Bone marrow (tissue), 2 donors: ENCODE measurements at regions not wholly inside any gene's neighbourhood (a gene's known extent, or its start where the extent isn't known, plus 50 kb on each side); places are given as distances from the start of the nearest gene placed in this dataset.
"Not testable (repeated sequence)": the region's sequence is repeated elsewhere in the genome, so short reads cannot be mapped to it uniquely, and the experiment has no call there.

Experiments used
- DNase-seq, 2 donors: peaks; one replicate each; lab custom pipeline; 2025; lab: John Stamatoyannopoulos, UW

DNA sequence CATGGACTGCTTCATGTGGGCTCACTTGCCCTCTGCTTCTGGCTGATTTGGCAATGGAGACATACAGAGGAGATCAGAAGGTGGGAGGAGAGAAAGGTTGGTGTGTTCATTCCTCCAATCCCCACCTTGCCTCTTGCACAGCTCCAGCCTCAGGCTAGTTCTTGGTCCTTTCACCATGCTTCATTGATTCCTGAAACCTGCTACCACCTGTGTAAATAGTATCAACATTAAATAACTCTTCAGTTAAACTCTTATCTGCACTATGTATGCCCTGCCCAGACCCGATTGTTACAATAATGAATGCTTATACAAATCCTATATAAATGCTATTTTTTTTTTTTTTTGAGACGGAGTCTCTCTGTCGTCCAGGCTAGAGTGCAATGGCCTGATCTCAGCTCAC, 174.5 kb downstream of the CD83 start:
- no peak for DNase-seq

DNA sequence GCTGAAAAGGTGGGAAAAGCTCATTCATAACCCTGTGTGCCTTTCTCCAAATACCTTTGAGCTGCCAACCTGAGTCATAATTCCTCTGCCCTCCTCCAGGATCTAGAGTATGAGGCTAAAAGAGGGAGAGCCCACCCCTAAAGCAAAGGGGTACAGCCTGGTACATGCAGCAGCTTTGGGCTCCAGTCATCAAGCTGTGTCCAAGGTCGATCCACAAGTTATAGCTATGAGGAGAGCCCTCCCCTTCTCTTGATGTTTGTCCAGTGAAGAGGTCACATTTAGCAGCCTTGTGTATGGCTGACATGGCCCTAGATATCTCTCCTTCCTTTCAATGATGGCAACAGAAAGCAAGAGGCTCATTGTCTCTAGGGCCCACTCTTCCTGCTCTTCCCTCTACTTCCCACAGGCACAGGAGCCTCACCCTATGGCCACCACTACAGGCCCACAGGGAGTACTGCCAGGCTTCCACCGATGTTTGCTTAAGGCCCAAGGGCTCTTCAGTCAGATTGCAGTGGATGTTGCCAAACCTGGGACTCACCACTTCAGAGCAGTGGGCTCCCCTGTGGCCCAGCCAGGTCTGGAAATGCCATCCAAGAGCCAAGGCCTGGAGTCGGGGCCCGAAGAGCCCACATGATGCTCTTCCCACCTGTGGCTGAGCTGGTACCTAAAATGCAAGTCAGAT, 176.8 kb downstream of the CD83 start:
- DNase-seq: no peak

DNA sequence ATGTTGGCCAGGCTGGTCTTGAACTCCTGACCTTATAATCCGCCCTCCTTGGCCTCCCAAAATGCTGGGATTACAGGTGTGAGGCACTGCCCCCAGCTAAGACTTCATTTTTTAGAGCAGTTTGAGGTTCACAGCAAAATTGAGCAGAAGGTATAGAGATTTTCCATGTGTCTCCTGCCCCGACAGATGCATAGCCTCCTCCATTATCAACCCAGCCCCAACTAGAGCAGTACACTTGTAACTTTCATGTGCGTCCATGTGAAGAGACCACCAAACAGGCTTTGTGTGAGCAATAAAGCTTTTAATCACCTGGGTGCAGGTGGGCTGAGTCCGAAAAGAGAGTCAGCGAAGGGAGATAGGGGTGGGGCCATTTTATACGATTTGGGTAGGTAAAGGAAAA, 179.1 kb downstream of the CD83 start:
- not testable (repeated sequence) for DNase-seq

DNA sequence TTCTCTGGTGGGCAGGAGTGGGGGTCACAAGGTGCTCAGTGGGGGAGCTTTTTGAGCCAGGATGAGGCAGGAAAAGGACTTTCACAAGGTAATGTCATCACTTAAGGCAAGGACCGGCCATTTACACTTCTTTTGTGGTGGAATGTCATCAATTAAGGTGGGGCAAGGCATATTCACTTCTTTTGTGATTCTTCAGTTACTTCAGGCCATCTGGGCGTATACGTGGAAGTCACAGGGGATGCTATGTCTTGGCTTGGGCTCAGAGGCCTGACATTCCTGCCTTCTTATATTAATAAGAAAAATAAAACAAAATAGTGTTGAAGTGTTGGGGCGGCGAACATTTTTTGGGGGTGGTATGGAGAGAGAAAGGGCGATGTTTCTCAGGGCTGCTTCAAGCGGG, 179.5 kb downstream of the CD83 start:
- DNase-seq: not testable (repeated sequence)

DNA sequence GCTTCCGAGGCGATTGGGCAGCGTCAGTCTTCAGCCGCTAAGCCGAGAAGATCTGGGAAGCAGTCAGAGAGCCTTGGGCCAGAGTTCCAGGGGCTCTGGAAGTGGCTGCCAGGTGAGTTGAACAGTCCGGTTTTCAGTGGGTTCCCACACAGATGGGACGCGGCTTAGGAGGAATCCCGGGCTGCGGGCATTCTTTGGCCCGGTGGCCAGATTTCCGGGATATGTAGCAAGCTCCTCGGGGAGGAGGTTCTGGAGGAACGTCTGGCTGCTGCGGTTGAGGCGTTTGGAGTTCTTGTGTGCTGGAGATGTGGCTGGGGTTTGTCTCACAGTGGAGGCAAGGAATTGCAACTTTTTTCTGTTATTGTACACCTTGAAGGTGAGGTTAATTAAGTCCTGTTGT, 182.6 kb downstream of the CD83 start:
- not testable (repeated sequence) for DNase-seq

DNA sequence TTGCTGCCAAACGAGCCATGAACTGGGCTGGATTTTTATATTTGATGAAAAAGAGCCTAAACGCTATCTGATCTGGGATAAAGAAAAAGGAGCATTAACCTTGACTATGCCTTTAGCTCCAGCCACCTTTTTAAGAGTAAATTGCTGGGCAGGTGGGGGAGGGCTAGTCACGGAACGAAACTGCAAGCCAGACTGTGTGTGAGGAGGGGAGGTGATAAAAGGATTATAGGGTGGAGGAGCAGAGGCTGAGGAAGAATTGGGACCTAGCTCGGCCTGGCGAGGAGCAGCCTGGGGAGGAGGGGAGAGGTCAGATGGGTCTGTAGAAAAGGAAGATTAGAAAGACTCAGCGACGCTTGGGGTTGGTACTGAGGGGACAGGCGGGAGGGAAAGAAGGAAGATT, 183.1 kb downstream of the CD83 start:
- not testable (repeated sequence) for DNase-seq

DNA sequence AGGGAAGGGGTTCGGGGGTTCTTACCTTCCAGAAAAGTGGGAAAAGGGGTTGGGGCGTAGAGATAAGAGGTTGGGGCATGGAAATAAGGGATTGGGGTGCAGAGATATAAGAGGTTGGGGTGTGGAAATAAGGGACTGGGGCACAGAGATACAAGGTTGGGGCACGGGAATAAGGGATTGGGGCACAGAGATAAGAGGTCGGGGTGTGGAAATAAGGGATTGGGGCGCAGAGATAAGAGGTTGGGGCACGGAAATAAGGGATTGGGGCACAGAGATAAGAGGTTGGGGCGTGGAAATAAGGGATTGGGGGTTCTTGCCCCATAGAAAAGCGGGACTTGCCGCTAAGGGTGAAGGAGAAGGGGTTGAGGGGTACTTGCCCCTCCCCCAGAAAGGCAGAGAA, 183.9 kb downstream of the CD83 start:
- DNase-seq: not testable (repeated sequence)

DNA sequence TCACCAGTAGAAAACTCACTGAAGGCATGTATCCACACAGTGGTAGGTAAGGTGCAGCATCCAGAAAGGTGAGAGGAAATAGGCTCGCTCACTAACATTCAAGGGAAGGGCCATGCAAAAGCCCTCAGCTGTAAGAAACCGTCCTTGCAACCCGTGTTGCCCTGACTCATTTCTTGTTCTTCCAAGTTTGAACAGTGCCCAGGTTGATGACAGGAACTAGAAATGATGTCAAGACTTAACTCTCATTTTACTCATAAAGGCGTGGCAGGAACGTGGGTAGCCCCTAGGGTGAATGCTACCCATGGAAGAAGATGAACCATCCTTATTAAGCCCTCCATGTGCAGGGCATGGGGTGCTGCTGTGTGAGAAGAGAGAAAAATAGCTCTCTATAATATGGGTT, 187.6 kb downstream of the CD83 start:
- no peak for DNase-seq

DNA sequence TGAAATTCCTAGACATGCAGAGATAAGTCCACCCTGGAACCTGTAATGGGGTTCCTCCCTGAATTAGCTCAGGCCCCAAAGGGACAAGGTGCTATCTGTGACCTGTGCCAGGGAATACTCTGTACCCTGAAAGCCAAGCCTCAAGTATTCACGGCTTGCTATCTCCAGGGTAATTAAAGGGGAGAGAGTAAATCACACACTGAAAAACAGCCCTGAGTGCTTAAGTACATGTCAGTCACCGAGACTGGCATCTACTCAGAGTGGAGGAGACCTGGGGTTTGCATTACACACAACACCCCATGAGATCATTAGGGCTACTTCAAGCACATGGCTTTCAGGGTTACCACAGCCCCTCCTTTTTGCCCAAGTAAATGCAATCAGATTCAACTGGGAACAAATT, 188.1 kb downstream of the CD83 start:
- no peak for DNase-seq

DNA sequence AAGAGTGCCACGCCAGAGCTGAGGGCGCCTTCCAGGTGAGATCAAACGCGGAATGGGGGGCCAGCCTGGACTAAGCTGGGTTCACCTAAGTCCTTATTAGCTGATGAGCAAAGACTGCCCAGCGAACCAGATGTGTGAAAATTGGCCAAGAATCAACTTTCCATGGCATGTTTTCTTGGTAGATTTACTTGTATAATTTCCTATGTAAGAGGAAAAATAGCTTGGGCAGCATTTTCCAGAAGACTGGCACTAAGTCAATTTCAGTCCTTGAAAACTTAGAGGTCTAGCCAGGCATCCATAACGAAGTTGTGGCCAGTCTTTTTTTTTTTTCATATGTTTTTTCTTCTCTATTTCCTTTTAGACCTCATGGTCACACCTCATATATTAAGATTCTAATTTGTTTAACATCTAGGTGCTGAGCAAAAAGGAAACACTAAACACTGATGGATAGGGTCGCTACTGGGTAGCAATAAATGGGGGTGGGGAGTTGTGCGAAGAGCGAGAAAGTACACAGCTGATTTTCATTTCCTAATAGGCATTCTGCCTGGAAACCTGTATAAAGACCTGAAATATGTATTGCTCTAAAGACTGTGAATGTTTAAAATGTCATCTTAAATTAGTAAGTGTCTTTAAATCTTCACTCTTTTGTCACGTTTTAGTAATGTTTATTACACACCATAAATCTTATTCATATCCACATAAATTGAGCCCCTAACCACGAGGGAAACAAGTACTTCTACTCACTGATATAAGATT, 188.8 kb downstream of the CD83 start:
- DNase-seq: no peak

DNA sequence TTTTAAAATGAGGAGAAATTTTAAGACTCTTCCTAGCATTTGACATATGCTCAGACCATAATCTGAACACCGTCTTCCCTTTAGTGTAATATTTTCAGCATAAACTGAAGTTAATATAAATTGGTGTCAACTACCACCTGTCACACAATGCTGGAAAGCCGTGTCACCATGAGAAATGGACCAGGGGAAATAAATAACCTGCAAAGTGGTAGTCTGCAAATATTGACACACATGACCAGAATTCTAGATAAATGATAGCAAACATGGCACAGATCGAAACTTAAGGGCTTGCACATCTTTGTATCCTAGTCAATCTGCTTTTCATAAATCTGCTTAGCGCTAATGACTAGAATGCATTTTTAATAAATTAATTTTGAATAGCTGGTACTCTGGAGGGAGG, 191.9 kb downstream of the CD83 start:
- DNase-seq: no peak

DNA sequence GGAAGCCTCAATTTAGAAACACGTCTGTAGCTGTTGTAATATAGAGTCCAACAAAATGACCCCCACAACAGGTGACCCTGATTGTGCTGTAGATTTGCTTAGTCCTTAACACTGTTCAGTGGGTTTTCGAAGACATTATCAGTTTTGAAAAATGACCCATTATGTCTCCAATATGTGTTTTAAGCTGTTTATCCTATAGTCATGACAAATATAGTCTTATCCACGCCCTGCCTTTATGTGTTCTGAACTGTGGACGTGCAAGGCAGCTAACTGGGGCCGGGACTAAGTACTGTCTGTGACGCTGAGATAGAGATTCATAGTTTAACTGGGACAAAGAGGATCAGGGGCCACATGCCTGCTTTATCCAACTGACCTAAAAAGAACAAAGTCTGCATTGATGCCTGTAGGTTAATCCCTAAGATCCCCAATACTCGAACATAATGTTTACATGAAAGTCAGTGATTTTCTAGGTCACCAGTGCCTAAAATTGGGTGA, 192.4 kb downstream of the CD83 start:
- DNase-seq: no peak

DNA sequence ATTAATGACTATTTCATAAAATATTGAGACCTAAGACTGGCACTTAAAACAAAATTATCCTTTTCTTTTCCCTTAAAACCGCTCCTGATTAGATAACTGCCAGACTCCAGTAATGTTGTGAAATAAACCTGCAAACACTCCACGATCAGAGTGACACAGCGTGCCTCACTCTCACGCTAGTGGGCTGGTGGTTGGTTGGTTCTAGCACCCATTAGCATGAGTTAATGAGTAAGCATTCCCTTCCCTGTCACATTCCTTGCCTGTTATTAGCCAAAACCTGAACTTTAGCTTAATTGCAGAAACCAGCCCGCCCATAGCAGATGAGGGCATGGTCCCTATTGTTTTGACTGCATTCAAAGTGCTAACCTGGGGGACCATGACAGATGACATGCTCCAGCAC, 193.4 kb downstream of the CD83 start:
- DNase-seq: no peak

DNA sequence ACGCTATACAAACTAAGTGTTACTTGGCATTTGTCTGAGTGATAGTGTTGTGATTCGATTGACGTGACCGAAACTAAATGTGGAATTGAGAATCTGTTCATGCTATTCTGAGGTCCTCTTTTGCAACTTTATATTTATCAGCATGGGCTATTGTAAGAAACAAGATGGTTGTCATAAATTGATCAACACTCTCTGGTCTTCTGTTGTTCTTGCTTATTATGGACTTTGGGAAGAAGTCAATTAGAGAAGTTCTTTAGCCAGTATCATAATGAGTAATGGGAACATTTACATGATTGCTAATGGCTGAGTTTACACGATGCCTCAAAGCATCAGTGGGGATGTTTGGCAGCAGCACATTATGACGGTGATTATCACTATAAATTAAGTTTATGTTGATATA, 195.0 kb downstream of the CD83 start:
- DNase-seq: no peak

DNA sequence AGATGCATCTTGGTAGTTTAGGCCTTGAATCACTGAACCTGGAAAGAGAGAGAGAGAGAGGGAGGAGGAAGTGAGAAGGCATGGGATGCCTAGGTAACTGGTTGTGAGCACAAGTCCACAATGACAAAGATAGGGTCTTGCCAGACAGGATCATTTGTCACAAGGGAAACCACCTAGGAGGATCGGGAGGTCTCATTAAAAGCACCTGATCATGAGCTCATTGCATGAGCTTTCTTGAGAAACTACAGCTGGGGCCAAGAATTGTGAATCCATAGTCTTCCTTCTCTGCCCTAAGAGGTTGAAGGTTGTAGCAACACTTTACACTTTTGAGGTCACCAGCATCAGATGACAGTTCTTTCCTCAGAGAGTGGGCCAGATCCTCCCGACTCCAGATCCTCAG, 195.7 kb downstream of the CD83 start:
- no peak for DNase-seq

DNA sequence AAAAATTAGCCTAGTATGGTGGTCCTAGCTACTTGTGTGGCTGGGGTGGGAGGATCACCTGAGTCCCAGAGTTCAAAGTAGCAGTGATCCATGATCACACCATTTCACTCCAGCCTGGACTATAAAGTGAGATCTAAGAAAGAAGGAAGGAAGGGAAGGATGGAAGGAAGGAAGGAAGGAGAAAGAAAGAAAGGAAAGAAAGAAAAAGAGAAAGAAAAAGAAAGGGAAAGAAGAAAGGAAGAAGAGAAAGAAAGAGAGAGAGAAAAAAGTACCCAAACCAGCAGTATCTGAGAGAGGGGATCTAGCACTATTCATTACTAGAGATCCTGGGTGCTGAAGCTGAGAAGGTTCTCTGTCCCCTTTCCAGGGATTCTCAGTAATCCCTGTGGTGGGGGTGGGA, 197.8 kb downstream of the CD83 start:
- no peak for DNase-seq

DNA sequence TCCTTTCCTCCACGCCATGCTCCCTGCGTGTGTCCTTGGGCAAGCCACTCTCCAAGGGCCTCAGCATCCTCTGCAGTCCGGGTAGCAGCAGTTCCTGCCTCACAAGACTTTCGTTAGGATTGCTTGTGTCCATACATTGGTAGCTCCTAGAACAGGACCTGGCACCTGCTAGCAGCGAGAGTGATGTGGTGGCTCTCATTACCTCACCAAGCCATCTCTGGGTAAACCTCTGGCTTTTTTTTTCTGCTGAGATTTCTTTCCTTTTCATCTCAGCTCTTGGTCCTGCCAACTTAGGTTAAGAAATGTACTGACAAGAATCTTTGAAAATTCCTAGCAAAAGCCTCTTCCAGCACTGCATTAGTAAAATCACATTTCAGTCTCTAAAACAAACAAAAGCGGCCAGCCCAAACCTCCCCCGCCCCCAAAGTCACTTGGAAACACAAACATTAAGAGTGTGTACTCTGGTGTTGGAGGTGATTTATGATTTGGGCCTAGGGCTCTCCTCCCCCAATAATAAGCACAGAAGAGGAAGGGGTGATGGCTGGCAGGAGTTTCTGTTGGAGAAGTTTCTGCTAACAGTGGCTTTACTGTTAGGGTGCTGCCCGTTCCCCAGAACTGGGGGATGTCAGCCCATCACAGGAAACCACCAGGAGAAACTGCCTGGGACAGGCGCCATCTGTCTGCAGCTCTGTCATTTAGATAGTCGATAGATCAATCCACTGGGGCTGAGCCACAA, 199.2 kb downstream of the CD83 start:
- peak in 1 of 2 donors; percentile 16 for DNase-seq

DNA sequence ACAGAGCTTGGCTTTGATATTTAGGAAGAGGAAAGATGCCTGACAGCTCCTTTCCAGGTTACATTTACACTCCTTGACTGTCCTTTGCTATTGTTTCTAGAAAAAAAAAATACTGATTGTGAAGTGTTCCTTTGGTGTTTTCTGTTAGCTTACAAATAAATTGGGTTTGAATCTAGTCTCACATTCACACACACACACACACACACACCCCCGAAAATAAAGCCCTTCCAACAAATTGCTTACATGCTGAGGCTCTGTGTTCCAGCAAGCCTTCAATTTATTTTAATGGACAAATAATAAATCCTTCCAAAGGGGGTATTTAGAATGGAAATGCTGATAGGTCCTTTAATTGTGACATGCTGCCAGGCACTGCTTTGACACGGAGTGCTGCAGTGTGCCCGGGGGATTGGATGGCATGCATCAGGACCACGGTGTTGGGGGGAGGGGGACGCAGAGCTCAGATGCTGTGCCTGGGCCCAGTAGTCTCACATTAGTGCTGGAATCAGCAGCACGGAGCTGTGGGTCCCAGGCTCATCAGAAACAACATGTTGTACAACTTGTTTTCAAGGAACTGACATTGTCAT, 199.9 kb downstream of the CD83 start:
- DNase-seq: no peak

DNA sequence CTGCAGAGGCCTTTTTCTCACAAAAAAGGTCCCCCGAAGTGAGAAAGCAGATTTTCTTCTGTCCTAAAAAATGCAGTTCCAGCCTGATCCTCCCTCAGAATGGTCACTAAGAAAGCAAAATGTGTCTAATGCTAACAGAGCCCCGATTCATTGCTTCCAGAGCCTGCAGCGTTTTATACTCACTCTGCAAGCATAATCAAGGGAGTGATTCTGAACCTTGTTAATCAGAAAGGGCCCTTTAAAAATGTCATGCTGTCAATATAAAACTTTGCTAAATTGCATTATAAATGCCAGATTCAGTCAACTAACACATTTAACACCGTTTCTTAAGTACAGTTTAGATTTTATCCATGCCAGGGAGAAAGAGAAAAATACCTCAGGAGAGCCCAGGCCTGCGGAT, 202.8 kb downstream of the CD83 start:
- no peak for DNase-seq

DNA sequence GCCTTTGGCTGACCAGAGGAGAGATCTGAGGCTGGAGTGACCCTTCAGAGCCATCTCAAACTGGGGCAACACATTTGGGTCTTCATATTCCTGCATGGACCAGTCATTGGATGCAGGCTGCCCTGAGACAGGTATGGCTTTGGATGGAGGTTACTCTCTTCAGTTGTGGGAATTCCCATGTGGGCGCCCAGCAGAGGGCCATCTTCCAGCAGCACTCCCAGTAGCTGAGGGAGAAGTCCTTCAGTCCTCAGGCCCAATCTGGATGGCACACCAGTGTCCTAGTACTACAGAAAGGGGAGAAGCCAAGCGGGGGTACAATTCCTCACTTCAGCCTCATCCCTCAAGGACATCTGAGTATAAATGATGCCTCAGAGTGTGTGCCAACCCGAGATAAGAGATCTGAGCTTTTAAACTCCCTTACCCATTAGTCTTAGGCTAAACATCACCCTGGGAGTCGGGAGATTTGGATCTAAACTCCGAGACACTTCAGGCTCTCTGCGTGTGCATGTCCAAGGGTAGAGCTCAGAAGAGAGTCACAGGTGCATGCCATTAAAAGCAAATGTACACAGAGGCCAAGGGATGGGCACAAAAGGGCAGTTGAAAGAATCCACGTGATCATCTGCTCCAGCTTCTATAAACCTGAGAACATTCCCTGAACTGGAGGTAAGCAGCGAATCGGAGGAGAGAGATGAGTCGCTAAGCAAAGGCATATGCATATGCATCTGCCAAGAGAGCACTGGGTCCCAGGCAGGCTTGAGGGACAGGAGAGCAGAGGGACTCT, 204.6 kb downstream of the CD83 start:
- DNase-seq: no peak

DNA sequence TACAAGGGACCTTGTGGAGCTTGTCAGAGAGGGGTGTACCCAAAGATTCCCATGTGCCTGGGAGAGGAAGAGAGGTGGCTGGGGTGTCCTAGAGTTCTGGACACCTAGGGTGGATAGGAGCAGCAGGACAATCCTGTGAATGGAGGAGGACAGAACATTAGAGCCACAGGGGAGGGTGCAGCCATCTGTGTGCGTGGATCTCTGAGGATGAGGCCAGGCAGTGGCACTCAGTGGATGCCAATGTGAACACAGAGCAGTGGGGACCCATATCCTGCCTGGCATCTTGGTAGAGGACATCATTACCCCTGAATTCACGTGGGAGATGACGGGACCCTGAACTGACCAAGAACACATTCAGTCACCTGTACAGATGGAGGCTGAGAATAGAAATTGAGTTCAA, 205.3 kb downstream of the CD83 start:
- no peak for DNase-seq

DNA sequence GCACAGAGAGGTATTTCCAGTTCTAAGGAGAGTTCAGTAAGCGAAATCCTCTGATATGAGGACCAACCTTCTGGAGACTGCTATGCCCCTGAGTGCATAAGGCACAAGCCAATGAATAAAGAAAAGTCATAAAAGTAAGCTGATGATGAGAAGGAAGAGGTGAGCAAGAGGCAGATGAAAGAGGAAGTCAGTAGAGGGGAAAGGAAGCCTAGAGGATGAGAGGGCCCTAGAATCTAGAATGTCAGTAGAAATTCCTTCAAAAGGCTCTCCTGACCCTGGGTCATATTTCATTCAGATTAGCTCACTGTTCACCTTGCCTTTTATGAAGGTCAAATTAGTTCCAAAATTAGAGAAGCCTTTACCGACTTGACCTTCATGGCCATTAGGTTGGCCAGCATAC, 209.2 kb downstream of the CD83 start:
- peak in 1 of 2 donors; percentile 9 for DNase-seq
